Esophagus squamous epithelium (tissue), 5 donors: ENCODE measurements at regions not wholly inside any gene's neighbourhood (a gene's known extent, or its start where the extent isn't known, plus 50 kb on each side); places are given as distances from the start of the nearest gene placed in this dataset.

ENCODE experiments used
- DNase-seq: peaks from one replicate; lab custom pipeline; 2025; lab: John Stamatoyannopoulos, UW
- H3K27ac ChIP-seq, 4 donors: fragments of 200-600 bp; sonication (generic); one replicate each; pipeline ENCODE4 v1.5.1; 2016 to 2019; ENCODE audit warnings: mild to moderate bottlenecking in 1 of 4
- H3K27me3 ChIP-seq, 4 donors: fragments of 200-600 bp; sonication (generic); 1 replicate in 3 of 4; 2 replicates in 1 of 4; pipeline versions ENCODE4 v1.5.1 to v1.6.0; 2017 to 2021; ENCODE audit warnings: antibody characterized with exemption in 1 of 4
- H3K36me3 ChIP-seq, 3 donors: fragments of 200-600 bp; sonication (generic); one replicate each; pipeline ENCODE4 v1.5.1; 2016 to 2019
- H3K4me1 ChIP-seq, 3 donors: fragments of 200-600 bp; sonication (generic); one replicate each; pipeline ENCODE4 v1.5.1; 2017 to 2019
- H3K4me3 ChIP-seq, 4 donors: fragments of 200-600 bp; sonication (generic); 1 replicate in 3 of 4; 2 replicates in 1 of 4; pipeline ENCODE4 v1.5.1; 2016 to 2019; ENCODE audit warnings: mild to moderate bottlenecking in 2 of 4, moderate library complexity in 1 of 4
- H3K9me3 ChIP-seq, 3 donors: fragments of 200-600 bp; sonication (generic); one replicate each; pipeline ENCODE4 v1.5.1; 2016 to 2019
- CTCF ChIP-seq, 6 experiments: fragments of 450-650 bp in 4 of 6; fragments of 200-600 bp in 2 of 6; sonication (generic) in 2 of 6; IDR thresholded peaks; one replicate each; pipeline ENCODE4 v1.5.1; 2016 to 2019; ENCODE audit warnings: antibody characterized with exemption in 6 of 6, mild to moderate bottlenecking in 4 of 6, moderate library complexity in 4 of 6
- POLR2A ChIP-seq, 4 donors: fragments of 450-650 bp; IDR thresholded peaks; one replicate each; pipeline ENCODE4 v1.6.1; 2017; ENCODE audit warnings: antibody characterized with exemption in 4 of 4, mild to moderate bottlenecking in 4 of 4, moderate library complexity in 3 of 4
- WGBS, 2 donors: methylation state at CpG; one replicate each; pipeline ENCODE4 v1.1.5; 2018; 5-methylcytosine and 5-hydroxymethylcytosine counted together
- intact Hi-C: fragments of 100-400 bp; cut with DNase I; formaldehyde crosslinking; loops from one replicate; pipeline ENCODE4 v1.15.0; 2022
- donor health status: DM: yes; HTN: yes; CAD: no.

- 38 to 46% methylated on average over 2 of the region's 2 CpGs for WGBS, 2 donors
- no peak for DNase-seq
- intact Hi-C loops = no loop called here
Measured at GRCh38 chr16:5900046-5900445, 802.5 kb upstream of the EEF2KMT start.

GRCh38 chr16:5895976-5896375 lies 798.4 kb upstream of the EEF2KMT start:
- H3K27me3 ChIP-seq = no peaks in the 10 kb centered on the region
- no peak overlapping the region for H3K27ac ChIP-seq
- WGBS, 2 donors = 37 to 38% methylated on average over 5 of the region's 5 CpGs
- H3K4me1 ChIP-seq = peaks cover 0 to 7% (median 0%) of the 10 kb centered on the region in 3 donors
- TF ChIP-seq POLR2A (IDR thresholded peaks at IDR 0.05) = no peak
- no peak for TF ChIP-seq CTCF (IDR thresholded peaks at IDR 0.05)
- DNase-seq = no peak
- H3K4me3 ChIP-seq = no peak overlapping the region
- no peaks in the 10 kb centered on the region for H3K9me3 ChIP-seq
- H3K36me3 ChIP-seq = no peaks in the 10 kb centered on the region
- intact Hi-C loops = no loop called here

More at GRCh38 chr16:5900046-5900445, 802.5 kb upstream of the EEF2KMT start:
- no peak overlapping the region for H3K27ac ChIP-seq
- no peaks in the 10 kb centered on the region for H3K27me3 ChIP-seq
- H3K4me3 ChIP-seq = no peak overlapping the region
- TF ChIP-seq POLR2A (IDR thresholded peaks at IDR 0.05) (no peak), CTCF (IDR thresholded peaks at IDR 0.05) (no peak)
- no peaks in the 10 kb centered on the region for H3K36me3 ChIP-seq
- H3K9me3 ChIP-seq = no peaks in the 10 kb centered on the region
- H3K4me1 ChIP-seq = peaks cover 0 to 27% (median 6%) of the 10 kb centered on the region in 3 donors

- Histone ChIP-seq H3K36me3 (no peaks in the 10 kb centered on the region), H3K9me3 (no peaks in the 10 kb centered on the region), H3K4me1 (peaks cover 0 to under 1% (median 0%) of the 10 kb centered on the region in 3 donors), H3K4me3 (no peak overlapping the region), H3K27ac (no peak overlapping the region), H3K27me3 (no peaks in the 10 kb centered on the region)
- TF ChIP-seq CTCF (IDR thresholded peaks at IDR 0.05) = no peak
- no peak for TF ChIP-seq POLR2A (IDR thresholded peaks at IDR 0.05)
- WGBS, 2 donors = 51 to 70% methylated on average over 4 of the region's 4 CpGs
- no peak for DNase-seq
- intact Hi-C loops = no loop called here
Measured at GRCh38 chr16:5895137-5895536, 797.5 kb upstream of the EEF2KMT start.

GRCh38 chr16:5891296-5891695 lies 793.7 kb upstream of the EEF2KMT start:
- Histone ChIP-seq H3K27ac (no peak overlapping the region), H3K9me3 (no peaks in the 10 kb centered on the region), H3K4me3 (no peak overlapping the region), H3K4me1 (no peaks in the 10 kb centered on the region), H3K27me3 (no peaks in the 10 kb centered on the region), H3K36me3 (no peaks in the 10 kb centered on the region)
- TF ChIP-seq CTCF (IDR thresholded peaks at IDR 0.05) (no peak), POLR2A (IDR thresholded peaks at IDR 0.05) (no peak)
- intact Hi-C loops = no loop called here
- WGBS, 2 donors = 68 to 79% methylated on average over 7 of the region's 7 CpGs
- DNase-seq = no peak

- no peaks in the 10 kb centered on the region for H3K9me3 ChIP-seq
- no peaks in the 10 kb centered on the region for H3K27me3 ChIP-seq
- no peak for DNase-seq
- H3K36me3 ChIP-seq = no peaks in the 10 kb centered on the region
- WGBS, 2 donors = 61 to 78% methylated on average over 6 of the region's 6 CpGs
- intact Hi-C loops = no loop called here
- H3K4me3 ChIP-seq = no peak overlapping the region
- no peaks in the 10 kb centered on the region for H3K4me1 ChIP-seq
- TF ChIP-seq POLR2A (IDR thresholded peaks at IDR 0.05) (no peak), CTCF (IDR thresholded peaks at IDR 0.05) (no peak)
- no peak overlapping the region for H3K27ac ChIP-seq
Measured at GRCh38 chr16:5885521-5885920, 787.9 kb upstream of the EEF2KMT start.
